A549 (cell line): ENCODE measurements at regions not wholly inside any gene's neighbourhood (a gene's known extent, or its start where the extent isn't known, plus 50 kb on each side); places are given as distances from the start of the nearest gene placed in this dataset.

Experiments
- CEBPB ChIP-seq, 2 experiments: fragments of >200 bp in 1 of 2; sonication (Bioruptor Twin) in 1 of 2; formaldehyde crosslinking in 1 of 2; IDR thresholded peaks; 2 replicates each; pipeline ENCODE4 v1.6.1; 2012 to 2016
- E2F6 ChIP-seq: IDR thresholded peaks from 2 replicates; pipeline ENCODE4 v1.6.1; 2012; ENCODE audit warnings: low read depth, borderline replicate concordance
- EHMT2 ChIP-seq: fragments of 200-600 bp; sonication (generic); IDR thresholded peaks from 2 replicates; pipeline ENCODE4 v1.6.1; 2016; ENCODE audit warnings: antibody characterized with exemption, low read depth, mild to moderate bottlenecking, moderate library complexity
- HDAC2 ChIP-seq: fragments of 200-600 bp; sonication (generic); IDR thresholded peaks from 2 replicates; pipeline ENCODE4 v1.6.1; 2016
- HOXA7 ChIP-seq: fragments of 250-450 bp; sonication (Bioruptor Pico); IDR thresholded peaks from 2 replicates; pipeline ENCODE4 v1.5.0; 2020; ENCODE audit warnings: mild to moderate bottlenecking, moderate library complexity
- MAZ ChIP-seq: fragments of 150-350 bp; IDR thresholded peaks from 2 replicates; pipeline ENCODE4 v1.6.1; 2014; ENCODE audit warnings: antibody characterized with exemption, low read depth, low read length, borderline replicate concordance
- PHF8 ChIP-seq: fragments of 200-600 bp; sonication (generic); IDR thresholded peaks from 2 replicates; pipeline ENCODE4 v1.6.1; 2016; ENCODE audit warnings: low read depth, mild to moderate bottlenecking, antibody characterized with exemption, moderate library complexity, borderline replicate concordance
- POLR2A ChIP-seq: IDR thresholded peaks from 2 replicates; pipeline ENCODE4 v1.6.1; 2012; ENCODE audit warnings: mild to moderate bottlenecking, low read length
- POLR2AphosphoS2 ChIP-seq: conservative IDR thresholded peaks from 2 replicates; pipeline ENCODE4 v1.6.1; 2012; ENCODE audit warnings: low read length, improper control_type of control experiment, inconsistent platforms
- RFX5 ChIP-seq: fragments of 450-650 bp; IDR thresholded peaks from 2 replicates; pipeline ENCODE4 v1.7.1; 2014; ENCODE audit warnings: antibody characterized with exemption, mild to moderate bottlenecking, moderate library complexity
- ZNF302 ChIP-seq: fragments of 250-450 bp; sonication (Bioruptor Pico); IDR thresholded peaks from 2 replicates; pipeline ENCODE4 v1.9.0; 2021; ENCODE audit warnings: inconsistent platforms, mild to moderate bottlenecking, moderate library complexity
- TF ChIP-seq, protein P1 (sequence below): fragments of >200 bp; sonication (Bioruptor Twin); formaldehyde crosslinking; IDR thresholded peaks from 3 replicates; pipeline ENCODE4 v1.5.1; 2016
- TF ChIP-seq, protein P2 (sequence below): fragments of 200-600 bp; sonication (generic); IDR thresholded peaks from 2 replicates; pipeline ENCODE4 v1.6.1; 2016; ENCODE audit warnings: antibody characterized with exemption, mild to moderate bottlenecking, moderate library complexity

GRCh38 chr21:28523367-28523766 lies 469.3 kb downstream of the LTN1 start:
- no peak for TF ChIP-seq HOXA7 (CRISPR knock-in tag)
- no peak for TF ChIP-seq E2F6
- TF ChIP-seq, protein P1, sequence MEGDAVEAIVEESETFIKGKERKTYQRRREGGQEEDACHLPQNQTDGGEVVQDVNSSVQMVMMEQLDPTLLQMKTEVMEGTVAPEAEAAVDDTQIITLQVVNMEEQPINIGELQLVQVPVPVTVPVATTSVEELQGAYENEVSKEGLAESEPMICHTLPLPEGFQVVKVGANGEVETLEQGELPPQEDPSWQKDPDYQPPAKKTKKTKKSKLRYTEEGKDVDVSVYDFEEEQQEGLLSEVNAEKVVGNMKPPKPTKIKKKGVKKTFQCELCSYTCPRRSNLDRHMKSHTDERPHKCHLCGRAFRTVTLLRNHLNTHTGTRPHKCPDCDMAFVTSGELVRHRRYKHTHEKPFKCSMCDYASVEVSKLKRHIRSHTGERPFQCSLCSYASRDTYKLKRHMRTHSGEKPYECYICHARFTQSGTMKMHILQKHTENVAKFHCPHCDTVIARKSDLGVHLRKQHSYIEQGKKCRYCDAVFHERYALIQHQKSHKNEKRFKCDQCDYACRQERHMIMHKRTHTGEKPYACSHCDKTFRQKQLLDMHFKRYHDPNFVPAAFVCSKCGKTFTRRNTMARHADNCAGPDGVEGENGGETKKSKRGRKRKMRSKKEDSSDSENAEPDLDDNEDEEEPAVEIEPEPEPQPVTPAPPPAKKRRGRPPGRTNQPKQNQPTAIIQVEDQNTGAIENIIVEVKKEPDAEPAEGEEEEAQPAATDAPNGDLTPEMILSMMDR: no peak
- no peak for TF ChIP-seq POLR2AphosphoS2
- TF ChIP-seq POLR2A: no peak
- TF ChIP-seq CEBPB (IDR thresholded peaks at IDR 0.05): no peak
- no peak for TF ChIP-seq PHF8
- no peak for TF ChIP-seq RFX5
- TF ChIP-seq MAZ: no peak
- no peak for TF ChIP-seq HDAC2
- TF ChIP-seq, protein P2, sequence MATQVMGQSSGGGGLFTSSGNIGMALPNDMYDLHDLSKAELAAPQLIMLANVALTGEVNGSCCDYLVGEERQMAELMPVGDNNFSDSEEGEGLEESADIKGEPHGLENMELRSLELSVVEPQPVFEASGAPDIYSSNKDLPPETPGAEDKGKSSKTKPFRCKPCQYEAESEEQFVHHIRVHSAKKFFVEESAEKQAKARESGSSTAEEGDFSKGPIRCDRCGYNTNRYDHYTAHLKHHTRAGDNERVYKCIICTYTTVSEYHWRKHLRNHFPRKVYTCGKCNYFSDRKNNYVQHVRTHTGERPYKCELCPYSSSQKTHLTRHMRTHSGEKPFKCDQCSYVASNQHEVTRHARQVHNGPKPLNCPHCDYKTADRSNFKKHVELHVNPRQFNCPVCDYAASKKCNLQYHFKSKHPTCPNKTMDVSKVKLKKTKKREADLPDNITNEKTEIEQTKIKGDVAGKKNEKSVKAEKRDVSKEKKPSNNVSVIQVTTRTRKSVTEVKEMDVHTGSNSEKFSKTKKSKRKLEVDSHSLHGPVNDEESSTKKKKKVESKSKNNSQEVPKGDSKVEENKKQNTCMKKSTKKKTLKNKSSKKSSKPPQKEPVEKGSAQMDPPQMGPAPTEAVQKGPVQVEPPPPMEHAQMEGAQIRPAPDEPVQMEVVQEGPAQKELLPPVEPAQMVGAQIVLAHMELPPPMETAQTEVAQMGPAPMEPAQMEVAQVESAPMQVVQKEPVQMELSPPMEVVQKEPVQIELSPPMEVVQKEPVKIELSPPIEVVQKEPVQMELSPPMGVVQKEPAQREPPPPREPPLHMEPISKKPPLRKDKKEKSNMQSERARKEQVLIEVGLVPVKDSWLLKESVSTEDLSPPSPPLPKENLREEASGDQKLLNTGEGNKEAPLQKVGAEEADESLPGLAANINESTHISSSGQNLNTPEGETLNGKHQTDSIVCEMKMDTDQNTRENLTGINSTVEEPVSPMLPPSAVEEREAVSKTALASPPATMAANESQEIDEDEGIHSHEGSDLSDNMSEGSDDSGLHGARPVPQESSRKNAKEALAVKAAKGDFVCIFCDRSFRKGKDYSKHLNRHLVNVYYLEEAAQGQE: no peak
- no peak for TF ChIP-seq EHMT2
- TF ChIP-seq ZNF302 (CRISPR knock-in tag): no peak
